ENCODE measurements at regions not wholly inside any gene's neighbourhood (a gene's known extent, or its start where the extent isn't known, plus 50 kb on each side); places are given as distances from the start of the nearest gene placed in this dataset.
A peak's percentile ranks its signal among the peaks of the same experiment; 100 is the strongest.

- Histone ChIP-seq H3K9me3 (ENCODE audit: control insufficient read depth, insufficient read depth, low read depth, low read length) (no peaks in the 10 kb centered on the region), H3K4me3 (replicated peaks in 1 of 4; ENCODE audit: control extremely low read depth in 1 of 4, insufficient read depth in 1 of 4, low read depth in 3 of 4, low read length in 4 of 4) (no peak overlapping the region), H3K27ac (ENCODE audit: insufficient read depth, low read length) (no peak overlapping the region), H3K4me2 (ENCODE audit: extremely low read depth, insufficient read depth, low read length) (no peak overlapping the region), H3K36me3 (ENCODE audit: control insufficient read depth, insufficient read depth, low read length) (no peaks in the 10 kb centered on the region), H3K79me2 (ENCODE audit: control insufficient read depth, insufficient read depth, low read length) (no peaks in the 10 kb centered on the region), H3K27me3 (ENCODE audit: control insufficient read depth, insufficient read depth, low read length) (no peaks in the 10 kb centered on the region), H3K4me1 (ENCODE audit: control insufficient read depth, extremely low read depth, insufficient read depth, low read length) (no peaks in the 10 kb centered on the region), H3K9ac (ENCODE audit: insufficient read depth, low read length) (no peak overlapping the region), H2AFZ (ENCODE audit: low read length) (no peak overlapping the region), H4K20me1 (ENCODE audit: control insufficient read depth, extremely low read depth, insufficient read depth, low read length) (no peaks in the 10 kb centered on the region)
- DNase-seq (ENCODE audit: low read depth in 2 of 2) = peak in 1 of 2 donors; percentile 26
- TF ChIP-seq EZH2 (IDR thresholded peaks at IDR 0.05; ENCODE audit: low read length, missing control alignments) (no peak), CTCF (conservative IDR thresholded peaks at IDR 0.05 in 1 of 2, IDR thresholded peaks at IDR 0.05 in 1 of 2; ENCODE audit: low read depth in 1 of 2, low read length in 2 of 2) (no peak)
Measured at GRCh38 chr18:73893880-73894279, 253.8 kb downstream of the FBXO15 start.

- no peak for DNase-seq (ENCODE audit: low read depth in 2 of 2)
- Histone ChIP-seq H3K27ac (ENCODE audit: insufficient read depth, low read length) (no peak overlapping the region), H3K9me3 (ENCODE audit: control insufficient read depth, insufficient read depth, low read depth, low read length) (no peaks in the 10 kb centered on the region)
Measured at GRCh38 chr18:73891572-73892421, 255.8 kb downstream of the FBXO15 start.

GRCh38 chr18:73888565-73888964 is 259.1 kb downstream of the FBXO15 start:
- Histone ChIP-seq H3K27me3 (ENCODE audit: control insufficient read depth, insufficient read depth, low read length) (no peaks in the 10 kb centered on the region), H3K9ac (ENCODE audit: insufficient read depth, low read length) (no peak overlapping the region), H3K79me2 (ENCODE audit: control insufficient read depth, insufficient read depth, low read length) (no peaks in the 10 kb centered on the region), H3K36me3 (ENCODE audit: control insufficient read depth, insufficient read depth, low read length) (no peaks in the 10 kb centered on the region), H2AFZ (ENCODE audit: low read length) (no peak overlapping the region), H3K4me1 (ENCODE audit: control insufficient read depth, extremely low read depth, insufficient read depth, low read length) (no peaks in the 10 kb centered on the region), H3K27ac (ENCODE audit: insufficient read depth, low read length) (no peak overlapping the region), H3K9me3 (ENCODE audit: control insufficient read depth, insufficient read depth, low read depth, low read length) (no peaks in the 10 kb centered on the region), H3K4me2 (ENCODE audit: extremely low read depth, insufficient read depth, low read length) (no peak overlapping the region), H3K4me3 (replicated peaks in 1 of 4; ENCODE audit: control extremely low read depth in 1 of 4, insufficient read depth in 1 of 4, low read depth in 3 of 4, low read length in 4 of 4) (no peak overlapping the region), H4K20me1 (ENCODE audit: control insufficient read depth, extremely low read depth, insufficient read depth, low read length) (no peaks in the 10 kb centered on the region)
- no peak for TF ChIP-seq EZH2 (IDR thresholded peaks at IDR 0.05; ENCODE audit: low read length, missing control alignments)
- TF ChIP-seq CTCF (conservative IDR thresholded peaks at IDR 0.05 in 1 of 2, IDR thresholded peaks at IDR 0.05 in 1 of 2; ENCODE audit: low read depth in 1 of 2, low read length in 2 of 2) = no peak
- DNase-seq (ENCODE audit: low read depth in 2 of 2) = no peak

More at GRCh38 chr18:73891572-73892421, 255.8 kb downstream of the FBXO15 start:
- Histone ChIP-seq H2AFZ (ENCODE audit: low read length) (no peak overlapping the region), H3K4me3 (replicated peaks in 1 of 4; ENCODE audit: control extremely low read depth in 1 of 4, insufficient read depth in 1 of 4, low read depth in 3 of 4, low read length in 4 of 4) (no peak overlapping the region), H3K4me1 (ENCODE audit: control insufficient read depth, extremely low read depth, insufficient read depth, low read length) (no peaks in the 10 kb centered on the region), H3K27me3 (ENCODE audit: control insufficient read depth, insufficient read depth, low read length) (no peaks in the 10 kb centered on the region), H3K4me2 (ENCODE audit: extremely low read depth, insufficient read depth, low read length) (no peak overlapping the region), H4K20me1 (ENCODE audit: control insufficient read depth, extremely low read depth, insufficient read depth, low read length) (no peaks in the 10 kb centered on the region), H3K36me3 (ENCODE audit: control insufficient read depth, insufficient read depth, low read length) (no peaks in the 10 kb centered on the region), H3K9ac (ENCODE audit: insufficient read depth, low read length) (no peak overlapping the region), H3K79me2 (ENCODE audit: control insufficient read depth, insufficient read depth, low read length) (no peaks in the 10 kb centered on the region)
- TF ChIP-seq CTCF (conservative IDR thresholded peaks at IDR 0.05 in 1 of 2, IDR thresholded peaks at IDR 0.05 in 1 of 2; ENCODE audit: low read depth in 1 of 2, low read length in 2 of 2) (no peak), EZH2 (IDR thresholded peaks at IDR 0.05; ENCODE audit: low read length, missing control alignments) (no peak)

All from fibroblast of lung (primary cell).